Activated CD8-positive, alpha-beta memory T cell treated with anti-CD3 and anti-CD28 coated beads for 48 hours (primary cell): ENCODE measurements at regions not wholly inside any gene's neighbourhood (a gene's known extent, or its start where the extent isn't known, plus 50 kb on each side); places are given as distances from the start of the nearest gene placed in this dataset.

ENCODE experiments used
- DNase-seq, 3 experiments: peaks; one replicate each; pipeline ENCODE4 v3.0.0-alpha.2; 2020; ENCODE audit warnings: low read depth in 2 of 3, low spot score in 2 of 3

- no peak for DNase-seq
These were observed 182.5 kb downstream of the VRK1 start for GRCh38 chr14:96979611-96980074.

GRCh38 chr14:96980835-96981234 lies 183.7 kb downstream of the VRK1 start:
- DNase-seq, result no peak

GRCh38 chr14:96986256-96987085 lies 189.3 kb downstream of the VRK1 start:
- no peak for DNase-seq

GRCh38 chr14:96987086-96987474 lies 189.9 kb downstream of the VRK1 start:
- no peak for DNase-seq

GRCh38 chr14:96987771-96988170 lies 190.6 kb downstream of the VRK1 start:
- DNase-seq, result no peak

- DNase-seq, result no peak
These were observed 192.1 kb downstream of the VRK1 start for GRCh38 chr14:96989306-96989705.

- no peak for DNase-seq
These were observed 194.0 kb downstream of the VRK1 start for GRCh38 chr14:96991226-96991625.

GRCh38 chr14:96994999-96995398 lies 197.8 kb downstream of the VRK1 start:
- no peak for DNase-seq

- DNase-seq, result no peak
These were observed 200.1 kb downstream of the VRK1 start for GRCh38 chr14:96997269-96997668.

- DNase-seq, result no peak
These were observed 200.8 kb downstream of the VRK1 start for GRCh38 chr14:96997996-96998395.

- DNase-seq, result no peak
These were observed 202.5 kb downstream of the VRK1 start for GRCh38 chr14:96999654-97000155.

- DNase-seq, result no peak
These were observed 205.3 kb downstream of the VRK1 start for GRCh38 chr14:97002454-97002853.

- no peak for DNase-seq
These were observed 208.8 kb downstream of the VRK1 start for GRCh38 chr14:97005934-97006333.

GRCh38 chr14:97010491-97011160 lies 213.4 kb downstream of the VRK1 start:
- DNase-seq, result no peak

- no peak for DNase-seq
These were observed 216.7 kb downstream of the VRK1 start for GRCh38 chr14:97013878-97014277.

GRCh38 chr14:97021001-97021400 lies 223.8 kb downstream of the VRK1 start:
- DNase-seq, result no peak

- no peak for DNase-seq
These were observed 224.5 kb downstream of the VRK1 start for GRCh38 chr14:97021571-97022168.

GRCh38 chr14:97022741-97023140 lies 225.6 kb downstream of the VRK1 start:
- DNase-seq, result no peak

GRCh38 chr14:97023871-97024270 lies 226.7 kb downstream of the VRK1 start:
- DNase-seq, result no peak

- DNase-seq, result no peak
These were observed 227.1 kb downstream of the VRK1 start for GRCh38 chr14:97024300-97024699.

GRCh38 chr14:97025722-97026121 lies 228.5 kb downstream of the VRK1 start:
- DNase-seq, result no peak
